ENCODE measurements at regions not wholly inside any gene's neighbourhood (a gene's known extent, or its start where the extent isn't known, plus 50 kb on each side); places are given as distances from the start of the nearest gene placed in this dataset.

DNA sequence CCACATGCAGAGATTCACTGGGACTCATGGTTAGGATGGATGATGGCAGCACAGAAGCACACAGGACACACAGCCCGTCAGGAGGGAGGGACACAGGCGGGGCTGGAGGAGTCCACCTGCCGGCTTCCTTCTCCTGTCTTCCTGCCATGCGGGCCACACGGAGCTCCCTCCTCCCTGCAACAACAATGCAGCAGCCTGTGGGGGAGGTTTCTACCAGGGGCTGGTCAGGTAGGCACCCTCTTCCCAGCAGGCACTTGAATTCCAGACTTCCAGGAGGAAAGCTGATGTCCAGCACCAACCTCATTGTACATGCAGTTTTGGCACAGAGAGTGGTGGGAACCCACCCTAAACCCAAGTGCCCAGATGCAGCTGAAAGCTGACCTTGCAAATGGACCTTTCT is 341.2 kb downstream of the GLRX3 start:
- CTCF ChIA-PET, result no interaction called here
- peaks cover under 1% of the 10 kb centered on the region for H3K27me3 ChIP-seq (replicated peaks; ENCODE audit: insufficient read depth, low read depth, low read length, poor library complexity)
- TF ChIP-seq EZH2 (IDR thresholded peaks at IDR 0.05; ENCODE audit: borderline replicate concordance, low read depth, low read length, poor library complexity, severe bottlenecking), result no peak
- TF ChIP-seq, protein P1, sequence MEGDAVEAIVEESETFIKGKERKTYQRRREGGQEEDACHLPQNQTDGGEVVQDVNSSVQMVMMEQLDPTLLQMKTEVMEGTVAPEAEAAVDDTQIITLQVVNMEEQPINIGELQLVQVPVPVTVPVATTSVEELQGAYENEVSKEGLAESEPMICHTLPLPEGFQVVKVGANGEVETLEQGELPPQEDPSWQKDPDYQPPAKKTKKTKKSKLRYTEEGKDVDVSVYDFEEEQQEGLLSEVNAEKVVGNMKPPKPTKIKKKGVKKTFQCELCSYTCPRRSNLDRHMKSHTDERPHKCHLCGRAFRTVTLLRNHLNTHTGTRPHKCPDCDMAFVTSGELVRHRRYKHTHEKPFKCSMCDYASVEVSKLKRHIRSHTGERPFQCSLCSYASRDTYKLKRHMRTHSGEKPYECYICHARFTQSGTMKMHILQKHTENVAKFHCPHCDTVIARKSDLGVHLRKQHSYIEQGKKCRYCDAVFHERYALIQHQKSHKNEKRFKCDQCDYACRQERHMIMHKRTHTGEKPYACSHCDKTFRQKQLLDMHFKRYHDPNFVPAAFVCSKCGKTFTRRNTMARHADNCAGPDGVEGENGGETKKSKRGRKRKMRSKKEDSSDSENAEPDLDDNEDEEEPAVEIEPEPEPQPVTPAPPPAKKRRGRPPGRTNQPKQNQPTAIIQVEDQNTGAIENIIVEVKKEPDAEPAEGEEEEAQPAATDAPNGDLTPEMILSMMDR (conservative IDR thresholded peaks at IDR 0.05; ENCODE audit: low read depth, low read length), result no peak
- no peaks in the 10 kb centered on the region for H3K36me3 ChIP-seq (ENCODE audit: insufficient read depth, low read length, poor library complexity, severe bottlenecking)
- intact Hi-C loops (cut with micrococcal nuclease; ENCODE audit: unreplicated experiment), result no loop called here
- H3K4me3 ChIP-seq (ENCODE audit: low read depth, low read length, poor library complexity, severe bottlenecking), result no peak overlapping the region
- H3K4me1 ChIP-seq (ENCODE audit: insufficient read depth, low read length, poor library complexity, severe bottlenecking), result no peaks in the 10 kb centered on the region
- H3K27ac ChIP-seq (ENCODE audit: low read depth, low read length, poor library complexity, severe bottlenecking), result no peak overlapping the region
- H3K9me3 ChIP-seq (ENCODE audit: low read depth, low read length, poor library complexity, severe bottlenecking), result no peaks in the 10 kb centered on the region
- POLR2A ChIA-PET (ENCODE audit: low non-redundant PET), result no interaction called here
- no peak for DNase-seq (ENCODE audit: low spot score)
- BruUV-seq (replicated peaks), result no TSS peak

DNA sequence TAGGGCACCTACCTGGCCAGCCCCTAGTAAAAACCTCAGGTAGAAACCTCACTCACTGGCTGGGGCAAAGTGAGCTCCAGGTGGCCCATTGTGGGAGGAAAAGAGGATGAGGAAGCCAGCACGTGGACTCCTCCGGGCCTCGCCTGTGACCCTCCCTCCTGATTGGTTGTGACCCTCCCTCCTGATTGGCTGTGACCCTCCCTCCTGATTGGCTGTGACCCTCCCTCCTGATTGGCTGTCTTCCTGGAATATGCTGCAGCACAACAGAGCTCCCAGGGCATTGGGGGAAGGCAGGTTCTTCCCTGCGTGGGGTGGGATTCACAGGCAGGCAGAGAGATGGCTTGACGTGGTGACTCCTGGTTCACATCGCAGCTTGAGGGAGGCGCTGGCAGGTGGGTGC is 343.0 kb downstream of the GLRX3 start:
- H3K4me1 ChIP-seq (ENCODE audit: insufficient read depth, low read length, poor library complexity, severe bottlenecking), result no peaks in the 10 kb centered on the region
- intact Hi-C loops (cut with micrococcal nuclease; ENCODE audit: unreplicated experiment), result no loop called here
- H3K36me3 ChIP-seq (ENCODE audit: insufficient read depth, low read length, poor library complexity, severe bottlenecking), result no peaks in the 10 kb centered on the region
- CTCF ChIA-PET, result no interaction called here
- H3K27ac ChIP-seq (ENCODE audit: low read depth, low read length, poor library complexity, severe bottlenecking), result no peak overlapping the region
- no peak for DNase-seq (ENCODE audit: low spot score)
- no TSS peak for BruUV-seq (replicated peaks)
- no peak for TF ChIP-seq EZH2 (IDR thresholded peaks at IDR 0.05; ENCODE audit: borderline replicate concordance, low read depth, low read length, poor library complexity, severe bottlenecking)
- TF ChIP-seq, protein P1 (conservative IDR thresholded peaks at IDR 0.05; ENCODE audit: low read depth, low read length), result no peak
- no peaks in the 10 kb centered on the region for H3K9me3 ChIP-seq (ENCODE audit: low read depth, low read length, poor library complexity, severe bottlenecking)
- no peaks in the 10 kb centered on the region for H3K27me3 ChIP-seq (replicated peaks; ENCODE audit: insufficient read depth, low read depth, low read length, poor library complexity)
- H3K4me3 ChIP-seq (ENCODE audit: low read depth, low read length, poor library complexity, severe bottlenecking), result no peak overlapping the region
- POLR2A ChIA-PET (ENCODE audit: low non-redundant PET), result no interaction called here

DNA sequence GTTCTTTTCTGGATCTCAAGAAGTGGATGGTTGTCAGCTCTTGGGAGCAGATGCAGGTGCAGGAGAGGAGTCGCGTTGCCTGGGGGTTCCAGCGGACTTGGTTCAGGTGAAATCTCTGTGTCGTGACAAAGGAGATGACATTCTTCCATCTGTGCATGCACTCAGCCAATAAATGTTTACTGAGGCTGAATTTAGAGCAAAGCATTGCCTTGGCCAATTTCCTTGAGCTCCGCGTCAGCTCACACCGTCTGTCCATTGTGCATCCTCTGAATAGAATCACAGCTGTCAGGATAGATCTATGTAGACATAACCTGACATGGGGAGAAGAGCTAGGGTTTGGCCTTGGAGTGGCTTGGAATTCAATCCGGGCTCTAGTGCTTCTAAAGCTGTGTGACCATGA is 343.7 kb downstream of the GLRX3 start:
- no peaks in the 10 kb centered on the region for H3K9me3 ChIP-seq (ENCODE audit: low read depth, low read length, poor library complexity, severe bottlenecking)
- CTCF ChIA-PET, result no interaction called here
- intact Hi-C loops (cut with micrococcal nuclease; ENCODE audit: unreplicated experiment), result no loop called here

More for the DNA sequence above, 343.7 kb downstream of the GLRX3 start:
- BruUV-seq (replicated peaks), result no TSS peak
- Histone ChIP-seq H3K27ac (ENCODE audit: low read depth, low read length, poor library complexity, severe bottlenecking) (no peak overlapping the region), H3K4me3 (ENCODE audit: low read depth, low read length, poor library complexity, severe bottlenecking) (no peak overlapping the region), H3K27me3 (replicated peaks; ENCODE audit: insufficient read depth, low read depth, low read length, poor library complexity) (no peaks in the 10 kb centered on the region), H3K4me1 (ENCODE audit: insufficient read depth, low read length, poor library complexity, severe bottlenecking) (no peaks in the 10 kb centered on the region), H3K36me3 (ENCODE audit: insufficient read depth, low read length, poor library complexity, severe bottlenecking) (no peaks in the 10 kb centered on the region)
- no peak for DNase-seq (ENCODE audit: low spot score)
- TF ChIP-seq, protein P1 (conservative IDR thresholded peaks at IDR 0.05; ENCODE audit: low read depth, low read length), result no peak
- POLR2A ChIA-PET (ENCODE audit: low non-redundant PET), result no interaction called here

Data from A673 (cell line).